Aorta (tissue), 5 donors: ENCODE measurements at regions not wholly inside any gene's neighbourhood (a gene's known extent, or its start where the extent isn't known, plus 50 kb on each side); places are given as distances from the start of the nearest gene placed in this dataset.
A peak's percentile ranks its signal among the peaks of the same experiment; 100 is the strongest.

ENCODE experiments used
- ATAC-seq: fragments of 200-7000 bp; cut with Tn5 transposase; one replicate; pipeline ENCODE4 v1.9.1; 2022; ENCODE audit warnings: moderate library complexity; ENCODE audit not compliant: low FRiP score
- DNase-seq, 2 donors: peaks; one replicate each; pipeline ENCODE4 v3.0.0-alpha.2; 2020
- H3K27ac ChIP-seq, 2 donors: one replicate each; pipeline ENCODE4 v1.5.1; 2013; ENCODE audit warnings: low read length in 2 of 2, mild to moderate bottlenecking in 2 of 2, moderate library complexity in 2 of 2, control low read depth in 1 of 2, inconsistent platforms in 1 of 2, low read depth in 1 of 2
- H3K27me3 ChIP-seq, 2 donors: one replicate each; pipeline ENCODE4 v1.6.1; 2013; ENCODE audit warnings: control low read depth in 1 of 2, low read length in 1 of 2, mild to moderate bottlenecking in 1 of 2, moderate library complexity in 1 of 2; ENCODE audit not compliant: insufficient read depth in 2 of 2, control insufficient read depth in 1 of 2
- H3K36me3 ChIP-seq, 2 donors: one replicate each; pipeline ENCODE4 v1.6.1; 2013; ENCODE audit warnings: control low read depth in 1 of 2, low read length in 1 of 2, mild to moderate bottlenecking in 1 of 2; ENCODE audit not compliant: insufficient read depth in 2 of 2, control insufficient read depth in 1 of 2
- H3K4me1 ChIP-seq, 2 donors: one replicate each; pipeline ENCODE4 v1.6.1; 2013; ENCODE audit warnings: low read length in 2 of 2, control low read depth in 1 of 2, mild to moderate bottlenecking in 1 of 2, moderate library complexity in 1 of 2; ENCODE audit not compliant: insufficient read depth in 2 of 2, control insufficient read depth in 1 of 2
- H3K4me3 ChIP-seq, 2 donors: one replicate each; pipeline ENCODE4 v1.5.1; 2013; ENCODE audit warnings: low read length in 2 of 2, control low read depth in 1 of 2, mild to moderate bottlenecking in 1 of 2
- H3K9me3 ChIP-seq: one replicate; pipeline ENCODE4 v1.6.1; 2013; ENCODE audit warnings: mild to moderate bottlenecking, low read length; ENCODE audit not compliant: control insufficient read depth
- WGBS, 2 donors: extraction: QIAGEN DNeasy Blood & Tissue Kit; methylation state at CpG; one replicate each; pipeline ENCODE4 v1.1.7; 2013; 5-methylcytosine and 5-hydroxymethylcytosine counted together
- intact Hi-C, 2 donors: fragments of 100-400 bp; cut with DNase I; formaldehyde crosslinking; loops; one replicate each; pipeline versions ENCODE4 v1.14.2 to v1.15.0; 2022
- donor health status: healthy with polysubstance abuse.
- donor health status: Bipolar disorder and iron deficiency.
- donor health status: DM: no; HTN: no; CAD: no.
- donor health status: DM: no; HTN: no; CAD: no.
- donor health status: DM: yes; HTN: yes; CAD: no.

GRCh38 chr9:134487066-134487710 is 154.4 kb upstream of the COL5A1 start:
- no peak overlapping the region for H3K27ac ChIP-seq
- intact Hi-C loops = no loop called here
- no peaks in the 10 kb centered on the region for H3K9me3 ChIP-seq
- H3K36me3 ChIP-seq = no peaks in the 10 kb centered on the region
- H3K27me3 ChIP-seq = no peaks in the 10 kb centered on the region
- no peak overlapping the region for H3K4me3 ChIP-seq
- H3K4me1 ChIP-seq = no peaks in the 10 kb centered on the region
- WGBS, 2 donors = 96 to 98% methylated on average over 15 of the region's 15 CpGs
- no peak for ATAC-seq
- peak; percentile 32 to 52 for DNase-seq

- Histone ChIP-seq H3K9me3 (no peaks in the 10 kb centered on the region), H3K4me3 (no peak overlapping the region), H3K4me1 (no peaks in the 10 kb centered on the region), H3K27me3 (no peaks in the 10 kb centered on the region), H3K27ac (no peak overlapping the region), H3K36me3 (no peaks in the 10 kb centered on the region)
- ATAC-seq (peak; percentile 42), DNase-seq (peak; percentile 57 to 88)
- intact Hi-C loops = no loop called here
- WGBS, 2 donors = 85 to 87% methylated on average over 32 of the region's 32 CpGs
Measured at GRCh38 chr9:134488331-134489280, 153.0 kb upstream of the COL5A1 start.

GRCh38 chr9:134489621-134490408 is 151.8 kb upstream of the COL5A1 start:
- DNase-seq = peak; percentile 27 to 59

GRCh38 chr9:134490446-134490845 is 151.2 kb upstream of the COL5A1 start:
- Histone ChIP-seq H3K9me3 (no peaks in the 10 kb centered on the region), H3K4me1 (no peaks in the 10 kb centered on the region), H3K27ac (no peak overlapping the region), H3K27me3 (no peaks in the 10 kb centered on the region), H3K36me3 (no peaks in the 10 kb centered on the region), H3K4me3 (no peak overlapping the region)
- WGBS, 2 donors = 89 to 96% methylated on average over 9 of the region's 9 CpGs
- ATAC-seq = no peak
- DNase-seq = peak; percentile 10 to 24
- intact Hi-C loops = no loop called here

More at GRCh38 chr9:134489621-134490408, 151.8 kb upstream of the COL5A1 start:
- H3K4me3 ChIP-seq = no peak overlapping the region
- no peaks in the 10 kb centered on the region for H3K9me3 ChIP-seq
- ATAC-seq = no peak
- WGBS, 2 donors = 94 to 97% methylated on average over 12 to 13 of the region's 13 CpGs
- H3K27me3 ChIP-seq = no peaks in the 10 kb centered on the region
- intact Hi-C loops = no loop called here
- H3K27ac ChIP-seq = no peak overlapping the region
- no peaks in the 10 kb centered on the region for H3K4me1 ChIP-seq
- no peaks in the 10 kb centered on the region for H3K36me3 ChIP-seq

- Histone ChIP-seq H3K27ac (no peak overlapping the region), H3K9me3 (no peaks in the 10 kb centered on the region), H3K4me3 (no peak overlapping the region), H3K27me3 (no peaks in the 10 kb centered on the region), H3K36me3 (no peaks in the 10 kb centered on the region), H3K4me1 (no peaks in the 10 kb centered on the region)
- 90 to 95% methylated on average over 21 of the region's 21 CpGs for WGBS, 2 donors
- intact Hi-C loops = no loop called here
- no peak for ATAC-seq
- DNase-seq = peak; percentile 35 to 67
Measured at GRCh38 chr9:134491196-134491835, 150.3 kb upstream of the COL5A1 start.

- peak; percentile 32 to 62 for DNase-seq
- H3K36me3 ChIP-seq = no peaks in the 10 kb centered on the region
- intact Hi-C loops = no loop called here
- H3K4me3 ChIP-seq = no peak overlapping the region
- no peaks in the 10 kb centered on the region for H3K27me3 ChIP-seq
- H3K27ac ChIP-seq = no peak overlapping the region
- ATAC-seq = no peak
- no peaks in the 10 kb centered on the region for H3K4me1 ChIP-seq
- H3K9me3 ChIP-seq = no peaks in the 10 kb centered on the region
- 94% methylated on average over 11 of the region's 11 CpGs for WGBS, 2 donors
Measured at GRCh38 chr9:134491856-134492255, 149.7 kb upstream of the COL5A1 start.

GRCh38 chr9:134492281-134492691 is 149.3 kb upstream of the COL5A1 start:
- Histone ChIP-seq H3K27ac (no peak overlapping the region), H3K9me3 (no peaks in the 10 kb centered on the region), H3K36me3 (no peaks in the 10 kb centered on the region), H3K4me3 (no peak overlapping the region), H3K27me3 (no peaks in the 10 kb centered on the region), H3K4me1 (no peaks in the 10 kb centered on the region)
- peak; percentile 44 for ATAC-seq
- DNase-seq = peak; percentile 59 to 78
- 92 to 94% methylated on average over 12 of the region's 12 CpGs for WGBS, 2 donors
- intact Hi-C loops = no loop called here

- Histone ChIP-seq H3K4me1 (no peaks in the 10 kb centered on the region), H3K27me3 (no peaks in the 10 kb centered on the region), H3K27ac (no peak overlapping the region), H3K9me3 (no peaks in the 10 kb centered on the region), H3K36me3 (no peaks in the 10 kb centered on the region), H3K4me3 (no peak overlapping the region)
- WGBS, 2 donors = 62 to 63% methylated on average over 19 to 21 of the region's 21 CpGs
- DNase-seq = peak; percentile 40 to 59
- ATAC-seq = no peak
- intact Hi-C loops = no loop called here
Measured at GRCh38 chr9:134492721-134493460, 148.7 kb upstream of the COL5A1 start.
